Right lobe of liver (tissue), 4 donors: ENCODE measurements at regions not wholly inside any gene's neighbourhood (a gene's known extent, or its start where the extent isn't known, plus 50 kb on each side); places are given as distances from the start of the nearest gene placed in this dataset.

Source experiments
- CTCF ChIP-seq, 4 donors: fragments of 200-600 bp in 3 of 4; fragments of 450-650 bp in 1 of 4; IDR thresholded peaks; one replicate each; pipeline versions ENCODE4 v1.5.1 to v1.8.0; 2016 to 2022; ENCODE audit warnings: antibody characterized with exemption in 4 of 4, mild to moderate bottlenecking in 2 of 4
- POLR2A ChIP-seq: fragments of 450-650 bp; IDR thresholded peaks from one replicate; pipeline ENCODE4 v1.6.1; 2017; ENCODE audit warnings: antibody characterized with exemption, mild to moderate bottlenecking
- donor health status: DM: no; HTN: no; CAD: no.
- donor health status: DM: no; HTN: no; CAD: no.
- donor health status: DM: no; HTN: yes; CAD: no.

- TF ChIP-seq POLR2A (no peak), CTCF (IDR thresholded peaks at IDR 0.05) (no peak)
These were observed 122.9 kb downstream of the BASP1 start for GRCh38 chr5:17340379-17340778.
